ENCODE measurements at regions not wholly inside any gene's neighbourhood (a gene's known extent, or its start where the extent isn't known, plus 50 kb on each side); places are given as distances from the start of the nearest gene placed in this dataset.

- no peak overlapping the region for H3K4me3 ChIP-seq (ENCODE audit: low read depth, low read length)
- TF ChIP-seq CTCF (IDR thresholded peaks at IDR 0.05; ENCODE audit: low read depth, low read length, missing control alignments) = no peak
- in situ Hi-C loops (cut with HindIII; ENCODE audit: low sequenced_read_pairs) = no loop called here
- DNase-seq (ENCODE audit: low read depth) = no peak
Observed at GRCh38 chr3:106397006-106397405, 528.2 kb upstream of the CBLB start.

- no peak for TF ChIP-seq CTCF (IDR thresholded peaks at IDR 0.05; ENCODE audit: low read depth, low read length, missing control alignments)
- in situ Hi-C loops (cut with HindIII; ENCODE audit: low sequenced_read_pairs) = no loop called here
- no peak for DNase-seq (ENCODE audit: low read depth)
- H3K4me3 ChIP-seq (ENCODE audit: low read depth, low read length) = no peak overlapping the region
Observed at GRCh38 chr3:106398891-106399600, 530.2 kb upstream of the CBLB start.

GRCh38 chr3:106399761-106400160 is 530.9 kb upstream of the CBLB start:
- no peak for DNase-seq (ENCODE audit: low read depth)
- no peak for TF ChIP-seq CTCF (IDR thresholded peaks at IDR 0.05; ENCODE audit: low read depth, low read length, missing control alignments)
- in situ Hi-C loops (cut with HindIII; ENCODE audit: low sequenced_read_pairs) = no loop called here
- no peak overlapping the region for H3K4me3 ChIP-seq (ENCODE audit: low read depth, low read length)

GRCh38 chr3:106401666-106402490 is 533.1 kb upstream of the CBLB start:
- no peak for TF ChIP-seq CTCF (IDR thresholded peaks at IDR 0.05; ENCODE audit: low read depth, low read length, missing control alignments)
- H3K4me3 ChIP-seq (ENCODE audit: low read depth, low read length) = no peak overlapping the region
- peak; percentile 43 for DNase-seq (ENCODE audit: low read depth)
- in situ Hi-C loops (cut with HindIII; ENCODE audit: low sequenced_read_pairs) = no loop called here

GRCh38 chr3:106403371-106404145 is 534.7 kb upstream of the CBLB start:
- DNase-seq (ENCODE audit: low read depth) = no peak
- in situ Hi-C loops (cut with HindIII; ENCODE audit: low sequenced_read_pairs) = no loop called here
- TF ChIP-seq CTCF (IDR thresholded peaks at IDR 0.05; ENCODE audit: low read depth, low read length, missing control alignments) = no peak
- H3K4me3 ChIP-seq (ENCODE audit: low read depth, low read length) = no peak overlapping the region

- in situ Hi-C loops (cut with HindIII; ENCODE audit: low sequenced_read_pairs) = no loop called here
- no peak overlapping the region for H3K4me3 ChIP-seq (ENCODE audit: low read depth, low read length)
- no peak for TF ChIP-seq CTCF (IDR thresholded peaks at IDR 0.05; ENCODE audit: low read depth, low read length, missing control alignments)
- DNase-seq (ENCODE audit: low read depth) = no peak
Observed at GRCh38 chr3:106413683-106414082, 544.9 kb upstream of the CBLB start.

All from astrocyte of the cerebellum (primary cell).